ENCODE measurements at regions not wholly inside any gene's neighbourhood (a gene's known extent, or its start where the extent isn't known, plus 50 kb on each side); places are given as distances from the start of the nearest gene placed in this dataset.
"Not testable (repeated sequence)": the region's sequence is repeated elsewhere in the genome, so short reads cannot be mapped to it uniquely, and the experiment has no call there.

DNA sequence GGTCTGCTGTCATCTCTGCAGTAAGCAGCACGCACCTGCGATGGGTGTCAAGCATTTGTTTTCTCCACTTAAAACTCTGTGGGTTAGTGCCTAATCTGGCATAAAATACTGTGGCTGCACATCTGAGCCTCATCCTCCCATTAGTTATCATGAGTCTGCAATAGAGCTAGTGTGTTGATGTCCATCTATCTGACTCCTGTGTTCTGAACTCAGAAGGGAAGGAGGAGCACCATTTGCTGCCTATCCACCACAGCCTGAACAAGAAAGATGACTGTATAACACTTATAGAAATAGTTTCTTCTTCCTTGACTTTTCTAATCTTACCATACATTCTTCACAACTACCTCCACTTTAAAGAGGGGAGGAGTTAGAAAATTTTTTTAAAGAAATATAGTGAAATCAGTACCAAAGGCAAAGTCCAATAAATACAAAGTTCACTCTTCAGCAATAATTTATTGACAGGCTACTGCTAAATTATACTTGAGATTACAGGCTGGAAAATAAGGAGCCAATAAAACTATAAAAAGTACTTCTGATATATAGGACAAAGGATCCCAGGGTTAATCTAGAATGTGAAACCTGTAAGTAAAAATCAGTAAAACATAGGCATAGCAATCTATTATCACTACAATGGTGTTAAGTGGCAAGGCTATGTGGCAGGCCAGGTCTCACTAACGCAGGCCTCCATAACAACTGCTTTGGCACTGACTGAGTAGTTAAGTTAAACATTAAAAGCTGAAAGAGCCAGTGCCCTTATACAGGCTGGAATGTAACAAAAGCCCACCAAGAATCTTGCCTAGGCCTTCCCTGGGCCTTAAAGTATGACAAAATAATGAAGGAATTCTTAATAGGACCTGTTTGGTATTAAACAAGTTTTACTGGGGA lies 70.2 kb downstream of the LGALS9C start:
- not testable (repeated sequence) for DNase-seq; H3K27ac Mint-ChIP-seq; H3K4me3 Mint-ChIP-seq; H3K36me3 Mint-ChIP-seq; H3K9me3 Mint-ChIP-seq; H3K27me3 Mint-ChIP-seq (ENCODE audit: low read depth in 3 of 3); H3K4me1 Mint-ChIP-seq

- not testable (repeated sequence) for H3K27ac Mint-ChIP-seq; H3K4me3 Mint-ChIP-seq; H3K4me1 Mint-ChIP-seq; H3K9me3 Mint-ChIP-seq; DNase-seq; H3K27me3 Mint-ChIP-seq (ENCODE audit: low read depth in 3 of 3); H3K36me3 Mint-ChIP-seq
Observed at GRCh38 chr17:18557086-18557485, 80.5 kb downstream of the LGALS9C start.

- H3K27ac Mint-ChIP-seq = peak overlapping the region in 3 of 6 donors; percentile 46 to 84 (median 47)
Observed at GRCh38 chr17:18563381-18564098, 80.7 kb downstream of the TBC1D28 start.

DNA sequence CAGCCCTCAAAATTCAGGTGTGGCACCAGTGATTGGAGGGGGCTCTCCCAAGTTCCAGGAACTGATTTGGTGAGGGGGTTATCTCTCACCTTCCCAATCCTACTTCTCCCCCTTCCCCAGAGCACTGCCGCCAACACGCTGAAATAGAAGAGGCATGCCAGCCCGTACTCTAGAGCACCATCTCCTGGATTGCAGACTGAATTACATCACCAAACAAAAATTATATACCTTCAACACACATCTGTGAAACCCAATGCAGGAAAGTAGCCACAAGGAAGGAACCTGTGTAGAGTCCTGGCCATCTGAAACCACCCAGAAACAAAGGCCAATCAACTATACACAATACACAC lies 80.1 kb downstream of the TBC1D28 start:
- Mint-ChIP-seq H3K4me3 (peak overlapping the region; percentile 36 to 75 (median 64)), H3K4me1 (peaks cover 11 to 12% of the 10 kb centered on the region in 2 donors), H3K27ac (peak overlapping the region in 4 of 6 donors; percentile 14 to 84 (median 44))
- not testable (repeated sequence) for H3K36me3 Mint-ChIP-seq; H3K9me3 Mint-ChIP-seq; H3K27me3 Mint-ChIP-seq (ENCODE audit: low read depth in 3 of 3)
- DNase-seq = peak; percentile 39 to 51 (median 48)

More at GRCh38 chr17:18563381-18564098, 80.7 kb downstream of the TBC1D28 start:
- not testable (repeated sequence) for H3K27me3 Mint-ChIP-seq (ENCODE audit: low read depth in 3 of 3); H3K36me3 Mint-ChIP-seq; H3K9me3 Mint-ChIP-seq
- Mint-ChIP-seq H3K4me3 (peak overlapping the region; percentile 36 to 75 (median 64)), H3K4me1 (peaks cover 11 to 12% of the 10 kb centered on the region in 2 donors)
- DNase-seq = peak; percentile 23 to 52 (median 41)

DNA sequence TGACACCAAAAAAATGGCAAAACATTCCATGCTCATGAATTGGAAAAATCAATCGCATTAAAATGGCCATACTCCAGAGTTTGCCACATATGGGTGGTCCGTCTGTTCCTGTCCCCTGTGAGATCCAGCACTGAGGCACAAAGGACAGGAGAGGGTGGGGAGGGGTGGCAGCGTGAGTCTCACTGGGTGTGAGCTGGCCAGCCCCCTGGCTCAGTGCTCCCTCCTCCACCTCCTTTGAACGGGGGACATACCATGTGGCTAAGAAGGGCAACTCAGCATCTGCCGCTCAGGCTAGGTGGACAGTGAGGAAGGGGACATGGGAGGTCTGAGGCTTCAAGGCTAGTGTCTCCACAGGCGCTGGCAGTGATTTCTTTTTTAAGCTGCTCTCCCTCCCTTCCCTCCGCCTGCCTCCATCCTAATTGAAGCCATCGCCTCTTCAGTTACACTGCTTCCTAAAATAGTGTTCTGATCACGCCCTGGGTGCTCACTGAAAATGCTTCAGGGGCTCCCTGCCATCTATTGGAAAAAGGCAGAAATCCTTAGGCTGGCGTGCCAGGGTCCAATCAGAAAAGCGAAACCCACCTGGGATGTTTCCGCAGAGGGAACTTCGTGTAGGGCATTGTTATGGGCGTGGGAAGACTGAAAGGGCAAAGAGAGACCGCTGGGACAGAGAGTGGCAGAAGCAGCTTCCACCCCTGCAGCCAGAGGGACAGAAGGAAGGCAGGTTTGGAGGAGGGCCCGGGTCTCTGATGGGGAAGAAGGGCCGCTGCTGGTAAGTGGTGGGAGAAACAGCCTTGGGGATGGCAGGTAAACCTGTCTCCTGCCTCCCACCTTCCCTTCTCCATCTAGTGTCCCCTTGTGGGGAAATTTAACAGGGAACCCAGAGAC lies 75.8 kb downstream of the TBC1D28 start:
- DNase-seq = not testable (repeated sequence)
- peaks cover 10 to 11% of the 10 kb centered on the region in 2 donors for H3K4me1 Mint-ChIP-seq

DNA sequence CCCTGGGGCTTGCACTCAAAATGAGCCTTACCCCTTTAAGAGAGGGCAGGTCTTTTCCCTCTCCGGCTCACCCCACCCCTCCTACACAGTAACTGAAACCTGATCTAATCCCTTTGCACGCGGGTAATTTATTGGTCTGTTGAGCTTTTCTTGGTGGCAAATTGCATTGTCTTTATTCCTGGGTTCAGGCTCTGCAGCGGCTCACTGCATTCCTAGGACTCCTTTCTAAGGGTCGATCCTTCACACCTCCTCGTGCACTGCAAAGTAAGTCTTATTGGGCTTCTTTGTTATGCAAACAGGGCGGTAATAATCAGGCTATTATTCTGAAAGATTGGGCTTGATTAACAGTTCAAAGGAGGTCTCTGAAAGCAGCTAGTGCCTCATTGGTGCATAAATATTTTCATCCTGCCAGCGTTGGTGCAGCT lies 74.7 kb downstream of the TBC1D28 start:
- H3K27ac Mint-ChIP-seq; DNase-seq; H3K9me3 Mint-ChIP-seq; H3K4me1 Mint-ChIP-seq; H3K4me3 Mint-ChIP-seq; H3K27me3 Mint-ChIP-seq (ENCODE audit: low read depth in 3 of 3): not testable (repeated sequence)
- peaks cover 0 to 15% (median 4%) of the 10 kb centered on the region in 3 donors for H3K36me3 Mint-ChIP-seq

More for the DNA sequence above, 75.8 kb downstream of the TBC1D28 start:
- peaks cover 0 to 13% (median 4%) of the 10 kb centered on the region in 3 donors for H3K36me3 Mint-ChIP-seq
- not testable (repeated sequence) for H3K27me3 Mint-ChIP-seq (ENCODE audit: low read depth in 3 of 3); H3K4me3 Mint-ChIP-seq; H3K27ac Mint-ChIP-seq; H3K9me3 Mint-ChIP-seq

DNA sequence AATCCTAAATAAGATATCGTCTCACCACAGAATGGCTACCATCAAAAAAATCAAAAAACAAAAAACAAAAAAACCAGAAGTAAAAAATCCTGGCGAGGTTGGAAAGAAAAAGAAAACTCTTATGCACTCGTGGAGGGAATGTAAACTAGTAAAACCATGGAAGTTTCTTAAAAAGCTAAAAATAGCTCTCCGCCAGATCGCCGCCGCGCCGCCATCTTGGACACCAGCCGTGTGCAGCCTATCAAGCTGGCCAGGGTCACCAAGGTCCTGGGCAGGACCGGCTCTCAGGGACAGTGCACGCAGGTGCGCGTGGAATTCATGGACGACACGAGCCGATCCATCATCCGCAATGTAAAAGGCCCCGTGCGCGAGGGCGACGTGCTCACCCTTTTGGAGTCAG lies 71.7 kb downstream of the TBC1D28 start:
- H3K27me3 Mint-ChIP-seq (ENCODE audit: low read depth in 3 of 3); H3K27ac Mint-ChIP-seq; H3K9me3 Mint-ChIP-seq; DNase-seq; H3K4me3 Mint-ChIP-seq; H3K4me1 Mint-ChIP-seq: not testable (repeated sequence)
- peaks cover 0 to 15% (median 4%) of the 10 kb centered on the region in 3 donors for H3K36me3 Mint-ChIP-seq

DNA sequence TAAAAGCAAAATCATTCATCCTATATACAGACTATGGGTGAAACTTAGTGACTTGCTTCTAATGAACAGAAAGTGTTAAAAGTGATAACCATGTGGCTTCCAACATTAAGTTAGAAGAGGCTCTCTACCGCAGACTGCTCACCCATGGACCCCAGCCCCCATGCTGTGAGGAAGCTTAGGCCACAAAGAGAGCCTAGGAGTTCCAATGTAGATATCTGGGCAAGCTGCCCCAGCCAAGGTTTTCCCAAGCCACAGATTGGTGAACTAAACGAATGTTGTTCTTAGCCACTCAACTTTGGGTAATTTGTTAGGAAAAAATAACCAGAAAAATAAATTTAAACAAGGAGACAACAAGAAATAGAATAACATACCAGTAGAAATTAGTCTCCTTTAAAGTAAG lies 70.1 kb downstream of the TBC1D28 start:
- H3K4me3 Mint-ChIP-seq; H3K9me3 Mint-ChIP-seq; H3K27ac Mint-ChIP-seq; H3K4me1 Mint-ChIP-seq; H3K27me3 Mint-ChIP-seq (ENCODE audit: low read depth in 3 of 3); DNase-seq: not testable (repeated sequence)
- H3K36me3 Mint-ChIP-seq = peaks cover 0 to 15% (median 4%) of the 10 kb centered on the region in 3 donors

Data from immature natural killer cell (primary cell).